ENCODE measurements at regions not wholly inside any gene's neighbourhood (a gene's known extent, or its start where the extent isn't known, plus 50 kb on each side); places are given as distances from the start of the nearest gene placed in this dataset.
A peak's percentile ranks its signal among the peaks of the same experiment; 100 is the strongest.

GRCh38 chr2:41719756-41720155 lies 328.1 kb upstream of the PKDCC start:
- DNase-seq (ENCODE audit: low read depth), result no peak

- peak; percentile 31 for DNase-seq (ENCODE audit: low read depth)
Observed at GRCh38 chr2:41720331-41721251, 327.2 kb upstream of the PKDCC start.

GRCh38 chr2:41722668-41723369 lies 325.0 kb upstream of the PKDCC start:
- peak; percentile 76 for DNase-seq (ENCODE audit: low read depth)

- DNase-seq (ENCODE audit: low read depth), result peak; percentile 49
Observed at GRCh38 chr2:41723526-41723925, 324.3 kb upstream of the PKDCC start.

GRCh38 chr2:41724465-41724864 lies 323.4 kb upstream of the PKDCC start:
- DNase-seq (ENCODE audit: low read depth), result no peak

- DNase-seq (ENCODE audit: low read depth), result no peak
Observed at GRCh38 chr2:41725901-41726300, 321.9 kb upstream of the PKDCC start.

GRCh38 chr2:41726364-41726763 lies 321.5 kb upstream of the PKDCC start:
- no peak for DNase-seq (ENCODE audit: low read depth)

- DNase-seq (ENCODE audit: low read depth), result no peak
Observed at GRCh38 chr2:41727152-41727551, 320.7 kb upstream of the PKDCC start.

GRCh38 chr2:41727711-41728110 lies 320.1 kb upstream of the PKDCC start:
- DNase-seq (ENCODE audit: low read depth), result no peak

GRCh38 chr2:41728788-41729338 lies 319.0 kb upstream of the PKDCC start:
- no peak for DNase-seq (ENCODE audit: low read depth)

GRCh38 chr2:41729800-41730364 lies 317.9 kb upstream of the PKDCC start:
- no peak for DNase-seq (ENCODE audit: low read depth)

GRCh38 chr2:41735006-41735405 lies 312.8 kb upstream of the PKDCC start:
- DNase-seq (ENCODE audit: low read depth), result peak; percentile 39

GRCh38 chr2:41735476-41735875 lies 312.3 kb upstream of the PKDCC start:
- DNase-seq (ENCODE audit: low read depth), result peak; percentile 51

GRCh38 chr2:41736105-41736567 lies 311.7 kb upstream of the PKDCC start:
- DNase-seq (ENCODE audit: low read depth), result peak; percentile 95

GRCh38 chr2:41736586-41736985 lies 311.2 kb upstream of the PKDCC start:
- no peak for DNase-seq (ENCODE audit: low read depth)

- peak; percentile 68 for DNase-seq (ENCODE audit: low read depth)
Observed at GRCh38 chr2:41737888-41738287, 309.9 kb upstream of the PKDCC start.

- DNase-seq (ENCODE audit: low read depth), result no peak
Observed at GRCh38 chr2:41741951-41742595, 305.7 kb upstream of the PKDCC start.

- DNase-seq (ENCODE audit: low read depth), result no peak
Observed at GRCh38 chr2:41743324-41743723, 304.5 kb upstream of the PKDCC start.

- DNase-seq (ENCODE audit: low read depth), result no peak
Observed at GRCh38 chr2:41750829-41751228, 297.0 kb upstream of the PKDCC start.

- no peak for DNase-seq (ENCODE audit: low read depth)
Observed at GRCh38 chr2:41759880-41760279, 287.9 kb upstream of the PKDCC start.

GRCh38 chr2:41763141-41763540 lies 284.7 kb upstream of the PKDCC start:
- DNase-seq (ENCODE audit: low read depth), result no peak
